Activated CD4-positive, alpha-beta T cell treated with anti-CD3 and anti-CD28 coated beads, Interleukin-2, Interleukin-6, amounts not matched to agents 100 ng/mL and 50 ng/mL, durations not matched to agents 16 hours and 8 hours (primary cell): ENCODE measurements at regions not wholly inside any gene's neighbourhood (a gene's known extent, or its start where the extent isn't known, plus 50 kb on each side); places are given as distances from the start of the nearest gene placed in this dataset.
"Not testable (repeated sequence)": the region's sequence is repeated elsewhere in the genome, so short reads cannot be mapped to it uniquely, and the experiment has no call there.

Experiments
- DNase-seq: peaks from one replicate; pipeline ENCODE4 v3.0.0-alpha.2; 2020

DNA sequence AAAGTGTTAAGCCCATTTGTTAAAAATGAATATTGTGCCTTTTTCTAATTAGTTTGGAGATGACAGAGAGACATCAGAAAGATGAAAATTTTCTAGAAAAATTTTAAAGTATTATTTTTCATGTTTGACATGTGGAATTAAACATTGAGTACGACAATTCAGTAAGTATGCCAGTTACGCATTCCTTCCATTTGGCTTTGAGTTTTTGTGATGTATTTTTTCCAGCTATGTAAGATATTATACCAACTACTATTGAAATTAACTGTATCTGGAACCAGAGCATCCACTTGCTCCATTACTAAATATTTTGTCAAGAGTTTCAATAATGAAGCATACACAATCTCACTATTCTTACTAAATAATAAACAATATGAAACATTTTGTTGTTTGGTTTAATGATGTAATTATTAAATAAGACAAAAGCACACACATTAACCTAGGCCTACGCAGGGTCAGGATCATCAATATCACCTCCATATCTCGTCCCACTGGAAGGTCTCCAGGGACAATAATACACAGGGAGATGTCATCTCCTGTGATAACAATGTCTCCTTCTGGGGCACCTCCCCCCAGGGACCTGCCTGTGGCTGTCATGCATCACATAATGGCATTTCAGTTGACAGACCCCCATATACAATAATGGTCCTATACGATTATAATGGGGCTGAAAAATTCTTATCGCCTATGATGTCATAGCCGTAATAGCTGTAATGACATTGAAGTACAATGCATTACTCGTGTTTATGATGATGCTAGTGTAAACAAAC, 274.1 kb downstream of the REEP3 start:
- no peak for DNase-seq

GRCh38 chr10:63798599-63799498, 277.6 kb downstream of the REEP3 start:
- DNase-seq, result no peak

DNA sequence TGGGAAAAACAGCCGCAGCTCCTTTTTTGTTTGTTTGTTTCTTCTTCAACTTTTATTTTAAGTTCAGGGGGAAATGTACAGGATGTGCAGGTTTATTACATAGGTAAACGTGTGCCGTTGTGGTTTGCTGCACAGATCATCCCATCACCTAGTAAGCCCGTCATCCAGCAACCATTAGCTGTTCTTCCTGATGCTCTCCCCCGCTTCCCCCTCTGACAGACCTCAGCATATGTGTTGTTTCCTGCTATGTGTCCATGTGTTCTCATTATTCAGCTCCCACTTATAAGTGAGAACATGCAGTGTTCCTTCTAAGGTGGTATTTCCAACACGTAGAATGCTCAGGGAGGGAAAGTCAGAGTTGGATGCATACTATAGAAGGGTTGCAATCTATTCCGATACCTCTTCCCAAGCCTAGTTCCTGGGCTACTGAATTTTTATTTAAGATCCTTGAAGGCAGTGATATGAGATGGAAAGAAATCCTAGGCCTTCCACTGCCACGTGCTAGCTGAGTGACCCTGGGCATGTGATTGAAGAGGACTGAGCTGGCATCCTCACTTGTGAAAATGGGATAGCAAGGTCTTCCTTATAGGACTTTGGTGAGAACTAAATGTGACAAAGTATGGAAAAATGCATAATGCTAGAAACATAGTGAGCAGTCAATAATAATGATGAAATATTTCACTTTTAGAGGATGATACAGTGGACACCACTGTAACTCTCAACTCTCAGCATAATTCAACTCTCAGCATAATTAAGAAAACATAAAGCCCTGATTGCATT, 278.5 kb downstream of the REEP3 start:
- no peak for DNase-seq

DNA sequence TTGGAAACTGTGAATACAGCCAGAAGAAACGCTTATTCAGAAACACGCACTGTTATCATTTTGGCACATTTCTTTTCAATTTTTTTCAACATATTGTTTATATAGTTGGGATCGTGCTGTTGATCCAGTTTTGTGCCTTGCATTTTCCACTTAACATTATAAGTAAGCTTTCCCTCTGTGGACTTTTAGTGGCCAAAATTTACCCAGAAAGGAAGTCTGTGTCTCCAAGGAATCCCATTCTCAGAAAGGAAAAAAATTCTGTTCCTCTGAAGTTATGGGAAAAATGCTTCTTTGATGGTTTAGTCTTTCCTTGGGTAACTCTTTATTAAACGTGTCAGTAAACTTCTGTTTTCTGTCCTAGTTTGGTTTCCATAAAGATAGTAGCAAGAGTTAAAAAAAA, 280.0 kb downstream of the REEP3 start:
- DNase-seq, result no peak

DNA sequence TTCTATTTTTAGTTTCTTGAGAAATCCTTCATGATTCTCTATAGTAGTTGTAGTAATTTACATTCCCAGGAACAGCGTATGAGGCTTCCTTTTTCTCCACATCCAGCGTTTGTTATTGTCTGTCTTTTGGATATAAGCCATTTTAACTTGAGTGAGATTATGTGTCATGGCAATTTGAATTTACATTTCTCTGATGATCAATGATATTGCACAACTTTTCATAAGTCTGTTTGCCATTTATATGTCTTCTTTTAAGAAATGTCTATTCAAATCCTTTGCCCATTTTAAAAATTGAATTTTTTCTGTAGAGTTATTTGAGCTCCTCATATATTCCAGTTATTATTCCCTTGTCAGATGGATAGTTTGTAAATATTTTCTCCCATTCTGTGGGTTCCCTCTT, 285.1 kb downstream of the REEP3 start:
- no peak for DNase-seq

GRCh38 chr10:63812501-63812900, 291.3 kb downstream of the REEP3 start:
- DNase-seq, result no peak

DNA sequence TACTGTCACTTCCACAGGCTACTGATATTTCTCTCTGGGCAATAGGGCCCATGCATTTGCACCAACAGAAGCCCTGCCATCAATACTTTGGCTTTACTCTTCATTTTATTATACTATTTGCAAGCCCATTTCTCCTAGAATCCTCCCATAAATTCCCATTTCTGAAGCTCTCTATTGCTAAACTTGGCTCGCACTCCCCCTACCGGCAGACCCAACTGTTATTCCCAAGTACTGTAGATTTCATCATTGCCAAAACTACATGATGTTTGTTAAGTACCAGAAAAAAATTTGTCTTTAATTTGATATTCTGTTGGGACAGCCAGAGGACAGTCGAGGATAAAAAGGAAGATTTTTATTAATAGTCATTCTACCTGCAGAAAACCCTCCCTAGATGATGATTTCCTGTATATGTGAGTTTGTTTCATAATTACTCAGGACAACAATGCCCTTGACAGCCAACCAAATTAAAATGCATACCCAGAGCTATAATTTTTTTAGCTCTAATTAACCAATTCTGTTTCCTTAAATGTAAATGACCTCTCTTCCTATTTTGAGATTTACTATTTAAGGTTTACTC, 298.6 kb downstream of the REEP3 start:
- DNase-seq, result peak; percentile 9

GRCh38 chr10:63822496-63822895, 301.3 kb downstream of the REEP3 start:
- no peak for DNase-seq

- no peak for DNase-seq
Observed at GRCh38 chr10:63825111-63825510, 303.9 kb downstream of the REEP3 start.

GRCh38 chr10:63825766-63826165, 304.6 kb downstream of the REEP3 start:
- no peak for DNase-seq

DNA sequence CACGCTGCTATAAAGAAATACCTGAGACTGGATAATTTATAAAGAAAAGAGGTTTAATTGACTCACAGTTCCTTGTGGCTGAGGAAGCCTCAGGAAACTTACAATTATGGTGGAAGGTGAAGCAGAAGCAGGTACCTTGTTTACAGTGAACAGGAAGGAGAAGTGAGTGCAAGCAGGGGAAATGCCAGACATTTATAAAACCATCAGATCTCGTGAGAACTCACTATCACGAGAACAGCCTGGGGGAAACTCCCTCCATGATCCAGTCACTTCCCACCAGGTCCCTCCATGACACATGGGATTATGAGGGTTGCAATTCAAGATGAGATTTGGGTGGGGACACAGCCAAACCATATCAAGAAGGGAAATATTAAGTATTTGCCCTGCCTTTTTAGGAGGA, 305.8 kb downstream of the REEP3 start:
- not testable (repeated sequence) for DNase-seq

DNA sequence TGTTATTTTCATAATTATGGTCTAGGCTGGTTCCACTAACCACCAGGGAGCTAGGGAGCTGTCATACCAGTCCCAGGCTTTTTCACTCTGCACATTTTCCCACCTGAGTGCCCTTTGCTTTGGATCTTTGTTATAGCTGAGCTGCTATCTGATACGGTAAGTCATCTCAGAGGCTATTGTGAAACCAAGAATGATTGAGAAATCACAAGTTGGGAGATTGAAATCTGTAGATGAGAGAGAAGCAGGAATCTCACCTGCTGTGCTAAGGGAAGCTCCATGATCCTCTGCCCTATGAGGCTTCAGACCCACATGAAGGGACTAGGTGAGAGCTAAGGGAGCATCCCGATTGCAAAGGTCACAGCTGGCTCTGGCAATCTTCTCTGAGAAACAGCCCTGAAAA, 307.8 kb downstream of the REEP3 start:
- DNase-seq, result no peak

GRCh38 chr10:63829573-63830149, 308.5 kb downstream of the REEP3 start:
- DNase-seq, result no peak

DNA sequence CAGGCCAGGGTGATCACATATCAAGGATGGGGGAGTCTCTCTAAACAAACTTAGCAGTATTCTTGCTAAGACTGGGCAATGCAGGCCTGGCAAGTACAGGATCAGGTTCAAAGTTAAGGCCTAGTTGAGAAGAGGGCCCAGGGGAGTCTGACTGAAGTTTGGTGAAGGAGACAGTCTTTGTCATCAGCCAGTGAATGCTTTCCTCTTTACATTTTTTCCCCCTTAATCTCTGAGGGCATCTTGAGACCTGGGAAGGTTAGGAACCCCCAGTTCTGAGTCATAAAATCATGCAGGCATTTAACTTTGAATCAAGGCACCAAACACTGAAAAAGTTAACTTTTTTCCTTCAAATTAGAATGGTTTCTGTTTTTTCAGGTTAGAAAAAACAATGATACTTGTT, 311.5 kb downstream of the REEP3 start:
- DNase-seq, result no peak

GRCh38 chr10:63833411-63834060, 312.3 kb downstream of the REEP3 start:
- DNase-seq, result no peak

DNA sequence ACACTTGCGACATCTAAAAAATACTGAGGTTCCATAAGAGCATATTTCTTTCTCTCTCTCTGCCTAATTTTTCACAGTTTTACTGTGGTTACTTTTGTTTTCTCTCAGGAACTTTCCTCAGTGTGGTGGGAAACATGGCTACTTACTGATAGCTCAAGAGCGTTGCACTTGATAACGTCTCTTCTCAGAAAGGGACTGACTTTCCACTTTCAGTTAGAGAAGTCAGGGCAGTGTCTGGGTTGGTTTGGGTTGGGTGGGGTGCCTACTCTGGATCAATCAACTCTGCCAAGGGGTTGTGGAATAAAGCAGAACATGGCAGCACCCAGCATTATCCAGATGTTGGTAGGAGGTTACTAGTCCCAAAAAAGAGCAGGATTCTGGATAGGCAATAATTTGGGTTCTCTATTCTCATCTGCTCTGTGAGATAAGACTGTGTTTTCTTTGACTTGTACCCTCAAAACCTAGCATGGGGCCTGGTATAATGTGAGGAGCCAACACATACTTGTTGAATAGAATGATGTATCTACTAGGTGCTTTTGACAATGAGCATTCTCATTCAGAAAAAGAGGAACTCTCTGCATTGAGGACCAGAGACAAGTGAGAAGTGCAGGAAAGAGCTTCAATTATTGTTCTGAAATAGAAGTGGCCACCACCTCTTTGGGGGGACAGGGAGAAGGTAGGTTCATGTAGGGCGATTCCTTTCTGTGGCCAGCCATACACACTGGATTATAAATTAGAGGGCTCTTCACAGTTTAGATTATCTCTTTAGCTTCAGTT, 315.7 kb downstream of the REEP3 start:
- DNase-seq, result no peak

GRCh38 chr10:63841761-63842160, 320.6 kb downstream of the REEP3 start:
- DNase-seq, result no peak

- DNase-seq, result no peak
Observed at GRCh38 chr10:63843107-63843506, 321.9 kb downstream of the REEP3 start.

- not testable (repeated sequence) for DNase-seq
Observed at GRCh38 chr10:63848871-63849270, 327.7 kb downstream of the REEP3 start.

GRCh38 chr10:63862860-63863259, 341.7 kb downstream of the REEP3 start:
- no peak for DNase-seq

GRCh38 chr10:63865210-63865609, 344.0 kb downstream of the REEP3 start:
- no peak for DNase-seq
